ENCODE measurements at regions not wholly inside any gene's neighbourhood (a gene's known extent, or its start where the extent isn't known, plus 50 kb on each side); places are given as distances from the start of the nearest gene placed in this dataset.

- H3K9me3 ChIP-seq, result no peaks in the 10 kb centered on the region
- no peaks in the 10 kb centered on the region for H3K36me3 ChIP-seq (replicated peaks in 1 of 2; ENCODE audit: control insufficient read depth in 1 of 2, insufficient read depth in 2 of 2, low read length in 1 of 2)
- H3K79me2 ChIP-seq (ENCODE audit: insufficient read depth), result no peaks in the 10 kb centered on the region
- TF ChIP-seq, protein P1, sequence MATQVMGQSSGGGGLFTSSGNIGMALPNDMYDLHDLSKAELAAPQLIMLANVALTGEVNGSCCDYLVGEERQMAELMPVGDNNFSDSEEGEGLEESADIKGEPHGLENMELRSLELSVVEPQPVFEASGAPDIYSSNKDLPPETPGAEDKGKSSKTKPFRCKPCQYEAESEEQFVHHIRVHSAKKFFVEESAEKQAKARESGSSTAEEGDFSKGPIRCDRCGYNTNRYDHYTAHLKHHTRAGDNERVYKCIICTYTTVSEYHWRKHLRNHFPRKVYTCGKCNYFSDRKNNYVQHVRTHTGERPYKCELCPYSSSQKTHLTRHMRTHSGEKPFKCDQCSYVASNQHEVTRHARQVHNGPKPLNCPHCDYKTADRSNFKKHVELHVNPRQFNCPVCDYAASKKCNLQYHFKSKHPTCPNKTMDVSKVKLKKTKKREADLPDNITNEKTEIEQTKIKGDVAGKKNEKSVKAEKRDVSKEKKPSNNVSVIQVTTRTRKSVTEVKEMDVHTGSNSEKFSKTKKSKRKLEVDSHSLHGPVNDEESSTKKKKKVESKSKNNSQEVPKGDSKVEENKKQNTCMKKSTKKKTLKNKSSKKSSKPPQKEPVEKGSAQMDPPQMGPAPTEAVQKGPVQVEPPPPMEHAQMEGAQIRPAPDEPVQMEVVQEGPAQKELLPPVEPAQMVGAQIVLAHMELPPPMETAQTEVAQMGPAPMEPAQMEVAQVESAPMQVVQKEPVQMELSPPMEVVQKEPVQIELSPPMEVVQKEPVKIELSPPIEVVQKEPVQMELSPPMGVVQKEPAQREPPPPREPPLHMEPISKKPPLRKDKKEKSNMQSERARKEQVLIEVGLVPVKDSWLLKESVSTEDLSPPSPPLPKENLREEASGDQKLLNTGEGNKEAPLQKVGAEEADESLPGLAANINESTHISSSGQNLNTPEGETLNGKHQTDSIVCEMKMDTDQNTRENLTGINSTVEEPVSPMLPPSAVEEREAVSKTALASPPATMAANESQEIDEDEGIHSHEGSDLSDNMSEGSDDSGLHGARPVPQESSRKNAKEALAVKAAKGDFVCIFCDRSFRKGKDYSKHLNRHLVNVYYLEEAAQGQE (IDR thresholded peaks at IDR 0.05; ENCODE audit: low read depth, low read length), result no peak
- TF ChIP-seq PBX3 (IDR thresholded peaks at IDR 0.05) (no peak), GABPA (IDR thresholded peaks at IDR 0.05; ENCODE audit: low read depth) (no peak), FOSL2 (IDR thresholded peaks at IDR 0.05; ENCODE audit: borderline replicate concordance, low read depth) (no peak), MEF2A (IDR thresholded peaks at IDR 0.05; ENCODE audit: borderline replicate concordance, low read depth) (no peak), EZH2phosphoT487 (IDR thresholded peaks at IDR 0.05; ENCODE audit: borderline replicate concordance, low read depth) (no peak), USF1 (IDR thresholded peaks at IDR 0.05; ENCODE audit: borderline replicate concordance, low read depth) (no peak), ZBTB33 (IDR thresholded peaks at IDR 0.05; ENCODE audit: borderline replicate concordance, low read depth) (no peak), ELF1 (IDR thresholded peaks at IDR 0.05) (no peak), FOXJ3 (CRISPR knock-in tag; IDR thresholded peaks at IDR 0.05) (no peak), CHD2 (IDR thresholded peaks at IDR 0.05; ENCODE audit: low read length, partially characterized antibody) (no peak), SMC3 (IDR thresholded peaks at IDR 0.05; ENCODE audit: low read depth, low read length) (no peak), MAX (IDR thresholded peaks at IDR 0.05; ENCODE audit: low read depth) (no peak), NFIC (IDR thresholded peaks at IDR 0.05; ENCODE audit: borderline replicate concordance) (no peak), MXI1 (IDR thresholded peaks at IDR 0.05; ENCODE audit: low read depth, low read length) (no peak), POLR2AphosphoS5 (IDR thresholded peaks at IDR 0.05; ENCODE audit: low read depth, low read length) (no peak), TCF12 (IDR thresholded peaks at IDR 0.05) (no peak)
- TF ChIP-seq, protein P2, sequence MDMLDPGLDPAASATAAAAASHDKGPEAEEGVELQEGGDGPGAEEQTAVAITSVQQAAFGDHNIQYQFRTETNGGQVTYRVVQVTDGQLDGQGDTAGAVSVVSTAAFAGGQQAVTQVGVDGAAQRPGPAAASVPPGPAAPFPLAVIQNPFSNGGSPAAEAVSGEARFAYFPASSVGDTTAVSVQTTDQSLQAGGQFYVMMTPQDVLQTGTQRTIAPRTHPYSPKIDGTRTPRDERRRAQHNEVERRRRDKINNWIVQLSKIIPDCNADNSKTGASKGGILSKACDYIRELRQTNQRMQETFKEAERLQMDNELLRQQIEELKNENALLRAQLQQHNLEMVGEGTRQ (IDR thresholded peaks at IDR 0.05; ENCODE audit: borderline replicate concordance, low read depth, low read length), result no peak
- TF ChIP-seq, protein P3, sequence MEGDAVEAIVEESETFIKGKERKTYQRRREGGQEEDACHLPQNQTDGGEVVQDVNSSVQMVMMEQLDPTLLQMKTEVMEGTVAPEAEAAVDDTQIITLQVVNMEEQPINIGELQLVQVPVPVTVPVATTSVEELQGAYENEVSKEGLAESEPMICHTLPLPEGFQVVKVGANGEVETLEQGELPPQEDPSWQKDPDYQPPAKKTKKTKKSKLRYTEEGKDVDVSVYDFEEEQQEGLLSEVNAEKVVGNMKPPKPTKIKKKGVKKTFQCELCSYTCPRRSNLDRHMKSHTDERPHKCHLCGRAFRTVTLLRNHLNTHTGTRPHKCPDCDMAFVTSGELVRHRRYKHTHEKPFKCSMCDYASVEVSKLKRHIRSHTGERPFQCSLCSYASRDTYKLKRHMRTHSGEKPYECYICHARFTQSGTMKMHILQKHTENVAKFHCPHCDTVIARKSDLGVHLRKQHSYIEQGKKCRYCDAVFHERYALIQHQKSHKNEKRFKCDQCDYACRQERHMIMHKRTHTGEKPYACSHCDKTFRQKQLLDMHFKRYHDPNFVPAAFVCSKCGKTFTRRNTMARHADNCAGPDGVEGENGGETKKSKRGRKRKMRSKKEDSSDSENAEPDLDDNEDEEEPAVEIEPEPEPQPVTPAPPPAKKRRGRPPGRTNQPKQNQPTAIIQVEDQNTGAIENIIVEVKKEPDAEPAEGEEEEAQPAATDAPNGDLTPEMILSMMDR (IDR thresholded peaks at IDR 0.05), result no peak
- H3K27me3 ChIP-seq (ENCODE audit: insufficient read depth), result peaks cover 5% of the 10 kb centered on the region; the same call in 1 of the 2 replicates
- no peaks in the 10 kb centered on the region for H3K4me1 ChIP-seq (ENCODE audit: control insufficient read depth in 1 of 2, insufficient read depth in 2 of 2, low read depth in 1 of 2, low read length in 1 of 2)
- ChIA-PET POLR2A (no interaction called here), CTCF (interaction anchor here (1.5 kb wide), 1 partner anchor 9 kb away, joined by 10 read pairs; no protein-coding TSS in a partner anchor)
- WGBS (ENCODE audit: low lambda C conversion rate), result 42% methylated on average over 2 of the region's 2 CpGs
- H3K9ac ChIP-seq, result no peak overlapping the region
- no peak overlapping the region for H3K27ac ChIP-seq (ENCODE audit: low read depth in 2 of 2, low read length in 1 of 2)
- no peaks in the 10 kb centered on the region for H3K9me2 ChIP-seq
- no peak overlapping the region for H2AFZ ChIP-seq (ENCODE audit: low read depth)
- no peak for DNase-seq
- H3K4me2 ChIP-seq, result no peak overlapping the region
- no peaks in the 10 kb centered on the region for H3F3A ChIP-seq (replicated peaks; ENCODE audit: insufficient read depth)
- H3K4me3 ChIP-seq (ENCODE audit: low read depth in 2 of 2, low read length in 1 of 2), result no peak overlapping the region
- H4K20me1 ChIP-seq (ENCODE audit: insufficient read depth), result no peaks in the 10 kb centered on the region
Measured at GRCh38 chr18:31250902-31251301, 67.1 kb upstream of the DSG1 start.
